GM18499 (cell line): ENCODE measurements at regions not wholly inside any gene's neighbourhood (a gene's known extent, or its start where the extent isn't known, plus 50 kb on each side); places are given as distances from the start of the nearest gene placed in this dataset.
"Not testable (repeated sequence)": the region's sequence is repeated elsewhere in the genome, so short reads cannot be mapped to it uniquely, and the experiment has no call there.

Experiments used
- ATAC-seq: cut with Tn5 transposase; IDR thresholded peaks from one replicate; pipeline ENCODE4 v1.9.1; 2021; ENCODE audit warnings: moderate number of reproducible peaks; ENCODE audit not compliant: insufficient read depth, unreplicated experiment

DNA sequence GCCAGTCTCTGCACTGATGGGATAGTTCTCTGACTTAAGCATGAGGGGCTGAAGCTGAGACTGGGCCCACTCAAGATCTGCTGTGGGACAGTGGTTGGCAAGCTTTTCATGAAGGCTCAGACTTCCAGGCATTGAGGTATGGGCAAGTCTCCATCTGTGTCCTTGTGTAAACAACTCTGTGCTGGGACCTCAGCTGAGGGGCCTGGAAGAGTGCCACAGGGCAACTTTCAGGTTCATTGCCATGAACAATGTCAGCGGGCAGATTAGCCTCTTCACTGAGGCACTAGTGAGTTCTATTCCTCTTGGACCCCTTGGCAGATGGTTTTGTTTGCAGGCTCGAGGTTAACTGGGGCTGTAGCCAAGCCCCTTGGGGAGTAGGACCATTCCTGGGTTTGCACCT, 127.1 kb downstream of the MRPS30 start:
- no peak for ATAC-seq

- no peak for ATAC-seq
Measured at GRCh38 chr5:44942524-44943001, 133.8 kb downstream of the MRPS30 start.

DNA sequence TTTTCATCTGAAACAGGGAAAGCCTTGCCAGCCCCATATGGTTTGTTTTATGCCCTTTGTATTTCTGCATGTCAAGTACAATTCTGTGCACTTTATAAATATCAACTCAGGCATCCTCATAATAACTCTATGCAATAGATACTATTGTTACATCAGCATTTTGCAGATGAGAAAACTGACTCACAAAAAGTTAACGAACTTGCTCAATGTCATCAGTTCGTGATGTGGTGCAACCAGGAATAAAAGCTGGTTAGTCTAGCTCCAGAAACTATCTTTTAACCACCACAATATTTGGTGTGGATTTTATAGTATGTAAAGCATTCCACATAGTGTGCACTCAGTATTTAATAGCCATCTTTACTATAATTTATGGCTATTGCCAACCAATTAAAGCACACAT, 134.9 kb downstream of the MRPS30 start:
- ATAC-seq, result no peak

- ATAC-seq, result no peak
Measured at GRCh38 chr5:44945743-44946142, 137.0 kb downstream of the MRPS30 start.

GRCh38 chr5:44949687-44950086, 140.9 kb downstream of the MRPS30 start:
- no peak for ATAC-seq

DNA sequence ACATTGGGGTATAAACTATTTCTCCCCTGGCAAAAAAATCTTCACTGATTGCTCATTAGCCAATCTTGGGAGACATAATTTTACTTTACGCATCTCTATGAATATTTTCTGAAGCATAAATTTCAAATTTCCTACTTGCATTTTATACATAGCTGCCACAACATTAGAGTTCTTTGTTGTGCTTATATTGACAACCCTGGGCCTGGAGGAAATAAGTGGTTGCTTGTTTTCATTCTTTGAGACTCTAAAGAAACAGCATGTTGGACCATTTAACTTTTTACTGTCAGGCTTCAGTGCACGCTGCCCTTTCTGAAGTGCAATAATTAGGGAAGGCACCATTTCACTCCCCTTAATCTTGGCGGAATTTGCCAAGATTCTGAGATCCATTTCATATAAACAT, 142.6 kb downstream of the MRPS30 start:
- ATAC-seq, result no peak

DNA sequence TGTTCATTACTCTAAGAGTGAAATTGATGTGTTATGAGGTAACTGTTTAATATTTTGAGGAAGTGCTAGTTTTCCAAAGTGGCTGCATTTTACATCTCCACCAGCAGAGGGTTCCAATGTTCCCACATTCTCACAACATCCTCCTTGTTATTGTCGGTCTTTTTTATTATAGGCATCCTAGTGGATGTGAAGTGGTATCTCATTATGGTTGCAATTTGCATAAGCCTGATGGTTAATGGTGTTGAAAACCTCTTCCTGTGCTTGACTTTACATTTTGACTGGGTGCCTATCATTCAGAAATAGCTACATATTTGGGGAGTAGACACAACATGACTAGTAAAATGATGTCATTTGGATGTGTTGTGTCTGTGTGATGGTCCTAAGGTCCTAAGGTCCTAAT, 143.6 kb downstream of the MRPS30 start:
- ATAC-seq, result peak; percentile 85

DNA sequence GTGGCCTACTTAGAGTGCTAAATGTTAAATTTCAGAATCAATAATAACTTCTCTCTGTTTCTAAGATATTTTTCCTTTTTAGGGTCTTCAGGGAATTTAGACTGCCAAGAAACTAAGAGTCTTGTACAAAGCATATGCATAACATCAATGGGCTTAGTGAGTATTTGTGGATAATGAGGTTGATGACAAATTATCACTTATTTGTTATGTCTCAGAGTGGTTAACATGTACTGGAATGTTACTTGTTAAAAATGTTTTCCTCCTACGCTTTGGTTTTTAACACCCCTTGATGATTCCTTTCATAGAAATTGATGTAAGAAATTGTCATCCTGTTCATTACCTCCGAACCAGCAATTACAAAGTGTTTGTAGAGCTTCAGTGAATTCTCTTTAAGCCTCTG, 144.3 kb downstream of the MRPS30 start:
- no peak for ATAC-seq

GRCh38 chr5:44958943-44959454, 150.3 kb downstream of the MRPS30 start:
- ATAC-seq, result not testable (repeated sequence)

DNA sequence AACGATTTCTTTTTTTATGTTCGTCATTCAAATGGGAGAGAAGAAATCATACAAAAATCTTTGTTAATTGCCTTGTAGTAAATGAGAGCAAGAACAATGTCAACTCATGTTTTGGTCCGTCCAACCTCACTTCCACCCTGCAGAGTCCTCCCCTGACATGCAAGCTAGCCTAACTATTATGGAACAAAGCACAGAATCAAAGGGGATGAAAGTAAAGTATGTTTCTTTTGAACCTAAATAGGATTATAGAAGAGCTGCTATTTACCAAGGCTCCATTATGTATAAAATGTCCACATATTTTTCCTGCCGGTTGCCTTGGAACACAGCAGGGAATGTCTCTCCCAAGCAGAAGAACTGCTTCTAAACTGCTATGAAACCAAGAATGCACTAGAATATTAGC, 161.1 kb downstream of the MRPS30 start:
- no peak for ATAC-seq

DNA sequence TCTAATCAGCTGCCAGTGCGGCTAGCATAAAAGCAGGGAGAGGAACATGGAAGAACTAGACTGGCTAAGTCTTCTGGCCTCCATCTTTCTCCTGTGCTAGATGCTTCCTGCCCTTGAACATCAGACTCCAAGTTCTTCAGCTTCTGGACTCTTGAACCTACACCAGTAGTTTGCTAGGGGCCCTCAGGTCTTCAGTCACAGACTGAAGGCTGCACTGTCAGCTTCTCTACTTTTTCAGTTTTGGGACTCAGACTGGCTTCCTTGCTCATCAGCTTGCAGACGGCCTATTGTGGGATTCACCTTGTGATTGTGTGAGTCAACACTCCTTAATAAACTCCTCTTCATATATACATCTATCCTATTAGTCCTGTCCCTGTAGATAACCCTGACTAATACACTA, 162.2 kb downstream of the MRPS30 start:
- ATAC-seq, result not testable (repeated sequence)

- ATAC-seq, result no peak
Measured at GRCh38 chr5:44974813-44975212, 166.1 kb downstream of the MRPS30 start.

DNA sequence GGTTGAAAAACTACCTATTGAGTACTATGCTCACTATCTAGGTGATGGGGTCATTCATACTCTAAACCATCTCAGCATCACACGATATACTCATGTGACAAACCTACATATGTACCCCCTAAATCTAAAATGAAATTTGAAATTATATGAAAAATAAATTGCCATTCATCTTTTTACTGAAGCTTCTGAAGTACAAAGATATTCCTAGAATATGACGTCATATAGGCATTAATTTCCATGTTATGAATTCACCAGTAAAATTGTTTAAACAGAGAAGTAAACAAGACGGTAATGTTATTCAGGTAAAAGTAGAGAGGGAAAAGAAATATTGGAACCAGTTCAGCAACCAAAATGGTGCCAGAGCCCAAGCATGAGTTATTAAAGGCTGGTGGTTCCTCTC, 173.0 kb downstream of the MRPS30 start:
- ATAC-seq, result no peak

- ATAC-seq, result no peak
Measured at GRCh38 chr5:44983006-44983405, 174.3 kb downstream of the MRPS30 start.

DNA sequence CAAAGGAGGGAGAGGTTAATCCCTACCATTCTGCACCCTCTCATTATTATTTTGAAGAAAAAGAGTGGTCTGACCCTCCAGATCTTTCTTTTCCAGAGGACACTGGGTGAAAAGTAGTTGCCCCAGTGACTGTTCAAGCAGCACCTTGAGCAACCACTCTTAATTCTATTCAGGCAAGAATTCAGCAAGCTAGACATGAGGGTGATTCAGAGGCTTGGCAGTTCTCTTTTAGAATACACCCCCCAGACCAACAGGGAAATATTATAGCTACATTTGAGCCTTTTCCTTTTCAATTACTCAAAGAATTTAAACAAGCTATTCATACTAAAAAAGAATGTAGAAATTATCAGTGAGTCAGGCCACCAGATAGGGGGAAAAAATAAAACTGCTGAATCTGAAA, 178.3 kb downstream of the MRPS30 start:
- no peak for ATAC-seq

GRCh38 chr5:44991693-44992092, 182.9 kb downstream of the MRPS30 start:
- no peak for ATAC-seq

DNA sequence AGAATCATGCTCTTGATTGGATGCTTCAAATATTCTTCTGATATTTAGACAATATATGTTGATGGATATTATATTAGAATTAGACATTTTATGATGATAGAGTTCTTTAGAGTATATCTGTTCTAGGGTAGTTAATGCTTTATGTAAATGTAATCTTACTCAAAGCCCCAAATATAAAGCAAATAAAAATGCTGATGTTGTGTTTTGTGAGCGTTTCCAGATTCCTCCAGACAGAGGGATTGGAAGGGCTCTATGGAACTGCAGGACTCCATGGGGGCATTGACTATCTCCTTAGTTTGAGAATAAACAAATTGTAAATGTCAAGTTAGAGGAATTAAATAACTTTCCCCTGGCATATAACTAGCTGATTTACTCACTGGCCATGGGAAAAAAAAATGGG, 184.5 kb downstream of the MRPS30 start:
- ATAC-seq, result no peak

DNA sequence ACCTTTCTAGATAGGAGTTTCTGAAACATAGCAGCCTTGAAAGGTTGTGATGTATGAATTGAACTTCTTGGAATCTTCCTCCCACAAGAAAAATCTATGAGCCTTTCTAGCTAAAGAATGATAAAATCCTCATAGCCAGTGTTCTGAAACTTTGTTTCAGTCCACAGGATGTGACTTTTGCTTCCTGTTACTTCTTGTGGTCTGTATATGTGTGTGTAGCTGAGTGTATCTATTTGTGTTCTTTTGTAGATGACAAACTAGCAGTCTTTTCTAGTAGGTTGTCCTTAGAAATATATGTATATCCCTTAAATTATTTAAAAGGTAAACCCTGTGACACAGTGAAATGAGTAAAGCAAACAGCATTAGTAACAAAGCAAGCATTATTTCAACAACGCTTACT, 188.8 kb downstream of the MRPS30 start:
- ATAC-seq, result no peak

DNA sequence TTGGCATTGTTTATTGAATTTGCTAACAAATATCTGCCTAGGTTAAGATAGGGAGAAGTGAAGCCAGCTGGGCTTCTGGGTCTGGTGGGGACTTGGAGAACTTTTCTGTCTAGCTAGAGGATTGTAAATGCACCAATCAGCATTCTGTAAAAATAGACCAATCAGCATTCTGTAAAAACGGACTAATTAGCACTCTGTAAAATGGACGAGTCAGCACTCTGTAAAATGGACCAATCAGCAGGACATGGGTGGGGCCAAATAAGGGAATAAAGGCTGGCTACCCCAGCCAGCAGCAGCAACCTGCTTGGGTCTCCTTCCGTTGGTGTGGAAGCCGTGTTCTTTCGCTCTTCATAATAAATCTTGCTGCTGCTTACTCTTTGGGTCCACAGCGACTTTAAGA, 198.4 kb downstream of the MRPS30 start:
- not testable (repeated sequence) for ATAC-seq

- no peak for ATAC-seq
Measured at GRCh38 chr5:45017568-45017967, 208.8 kb downstream of the MRPS30 start.

- ATAC-seq, result no peak
Measured at GRCh38 chr5:45029553-45029952, 220.8 kb downstream of the MRPS30 start.

- ATAC-seq, result no peak
Measured at GRCh38 chr5:45035991-45036390, 227.2 kb downstream of the MRPS30 start.

DNA sequence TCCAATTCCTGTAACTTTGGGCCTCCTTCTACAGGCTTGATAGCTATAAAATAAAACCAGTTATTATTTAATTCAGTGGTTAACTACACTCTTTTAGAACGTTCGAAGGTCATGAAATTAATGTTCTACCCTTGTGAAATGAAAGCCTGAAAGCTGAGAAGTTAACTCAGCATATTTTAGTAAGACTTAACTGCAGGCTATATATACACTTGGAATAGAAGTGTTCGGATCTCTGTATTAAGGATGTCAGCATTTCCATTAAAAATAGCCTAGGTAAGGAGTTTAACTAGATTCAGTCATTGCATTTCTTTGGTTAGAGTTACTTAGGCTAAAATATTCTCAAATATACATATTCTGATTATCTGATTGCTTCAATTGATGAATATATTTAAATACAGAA, 229.2 kb downstream of the MRPS30 start:
- no peak for ATAC-seq
